ENCODE measurements at regions not wholly inside any gene's neighbourhood (a gene's known extent, or its start where the extent isn't known, plus 50 kb on each side); places are given as distances from the start of the nearest gene placed in this dataset.

GRCh38 chr5:122722341-122722740 is 52.5 kb upstream of the SNX2 start:
- no peak for ATAC-seq

GRCh38 chr5:122723606-122724352 is 51.1 kb upstream of the SNX2 start:
- ATAC-seq: peak; percentile 79

All from esophagus mucosa (tissue), 1 donor.